GM19463 (cell line): ENCODE measurements at regions not wholly inside any gene's neighbourhood (a gene's known extent, or its start where the extent isn't known, plus 50 kb on each side); places are given as distances from the start of the nearest gene placed in this dataset.

Source experiments
- ATAC-seq: cut with Tn5 transposase; IDR thresholded peaks from one replicate; pipeline ENCODE4 v1.9.1; 2021; ENCODE audit warnings: mild to moderate bottlenecking, moderate library complexity; ENCODE audit not compliant: unreplicated experiment

- ATAC-seq, result no peak
Observed at GRCh38 chr21:41689289-41689583, 77.6 kb downstream of the RIPK4 start.

- ATAC-seq, result no peak
Observed at GRCh38 chr21:41687633-41688032, 79.2 kb downstream of the RIPK4 start.

- ATAC-seq, result no peak
Observed at GRCh38 chr21:41686664-41687063, 80.2 kb downstream of the RIPK4 start.

- ATAC-seq, result no peak
Observed at GRCh38 chr21:41685511-41686149, 81.2 kb downstream of the RIPK4 start.

GRCh38 chr21:41684381-41685245 is 82.2 kb downstream of the RIPK4 start:
- no peak for ATAC-seq

- no peak for ATAC-seq
Observed at GRCh38 chr21:41683815-41684214, 83.0 kb downstream of the RIPK4 start.

- ATAC-seq, result no peak
Observed at GRCh38 chr21:41682719-41683179, 84.1 kb downstream of the RIPK4 start.

GRCh38 chr21:41681939-41682718 is 84.7 kb downstream of the RIPK4 start:
- no peak for ATAC-seq

GRCh38 chr21:41681348-41681801 is 85.5 kb downstream of the RIPK4 start:
- ATAC-seq, result no peak

- no peak for ATAC-seq
Observed at GRCh38 chr21:41680444-41681347, 86.2 kb downstream of the RIPK4 start.

- ATAC-seq, result no peak
Observed at GRCh38 chr21:41678924-41679318, 87.9 kb downstream of the RIPK4 start.

GRCh38 chr21:41678016-41678923 is 88.6 kb downstream of the RIPK4 start:
- ATAC-seq, result no peak

- no peak for ATAC-seq
Observed at GRCh38 chr21:41677671-41678015, 89.2 kb downstream of the RIPK4 start.

- no peak for ATAC-seq
Observed at GRCh38 chr21:41676198-41676597, 90.7 kb downstream of the RIPK4 start.

- no peak for ATAC-seq
Observed at GRCh38 chr21:41675574-41675973, 91.3 kb downstream of the RIPK4 start.

GRCh38 chr21:41674402-41674801 is 92.5 kb downstream of the RIPK4 start:
- ATAC-seq, result no peak

GRCh38 chr21:41673596-41674335 is 93.1 kb downstream of the RIPK4 start:
- ATAC-seq, result no peak

GRCh38 chr21:41673071-41673470 is 93.8 kb downstream of the RIPK4 start:
- no peak for ATAC-seq

- ATAC-seq, result no peak
Observed at GRCh38 chr21:41672543-41672915, 94.3 kb downstream of the RIPK4 start.
